Tibial nerve (tissue), 4 donors: ENCODE measurements at regions not wholly inside any gene's neighbourhood (a gene's known extent, or its start where the extent isn't known, plus 50 kb on each side); places are given as distances from the start of the nearest gene placed in this dataset.

Experiments used
- EP300 ChIP-seq, 2 donors: sonication (generic); formaldehyde crosslinking; IDR thresholded peaks; one replicate each; pipeline ENCODE4 v1.6.1; 2017; ENCODE audit warnings: antibody characterized with exemption in 2 of 2, mild to moderate bottlenecking in 1 of 2
- POLR2A ChIP-seq, 2 donors: fragments of 450-650 bp; IDR thresholded peaks; one replicate each; pipeline ENCODE4 v1.6.1; 2017; ENCODE audit warnings: antibody characterized with exemption in 2 of 2, mild to moderate bottlenecking in 2 of 2, moderate library complexity in 2 of 2
- TF ChIP-seq, protein P1 (sequence below), 5 experiments: fragments of 200-600 bp in 3 of 5; fragments of 450-650 bp in 2 of 5; sonication (generic) in 3 of 5; IDR thresholded peaks; one replicate each; pipeline ENCODE4 v1.5.1; 2016 to 2019; ENCODE audit warnings: antibody characterized with exemption in 5 of 5, mild to moderate bottlenecking in 3 of 5, moderate library complexity in 2 of 5

DNA sequence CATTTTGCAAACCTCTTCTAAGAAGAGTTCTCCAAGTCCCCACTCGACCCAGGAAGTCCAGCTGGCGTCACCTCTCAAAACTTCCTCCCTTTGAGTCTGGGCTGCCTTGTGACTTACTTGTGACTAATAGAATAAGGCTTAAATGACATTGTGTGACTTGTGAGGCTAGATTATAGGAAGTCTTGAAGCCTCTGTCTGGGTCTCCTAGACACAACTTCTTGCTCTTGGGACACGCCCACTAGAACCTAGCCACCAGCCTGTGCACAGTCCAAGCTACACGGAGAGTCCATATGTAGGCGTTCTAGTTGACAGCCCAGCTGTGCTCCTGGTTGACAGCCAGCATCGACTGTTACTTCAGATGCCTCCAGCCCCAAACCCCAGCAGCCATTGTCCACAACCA is 66.7 kb upstream of the TANC2 start:
- TF ChIP-seq, protein P1, sequence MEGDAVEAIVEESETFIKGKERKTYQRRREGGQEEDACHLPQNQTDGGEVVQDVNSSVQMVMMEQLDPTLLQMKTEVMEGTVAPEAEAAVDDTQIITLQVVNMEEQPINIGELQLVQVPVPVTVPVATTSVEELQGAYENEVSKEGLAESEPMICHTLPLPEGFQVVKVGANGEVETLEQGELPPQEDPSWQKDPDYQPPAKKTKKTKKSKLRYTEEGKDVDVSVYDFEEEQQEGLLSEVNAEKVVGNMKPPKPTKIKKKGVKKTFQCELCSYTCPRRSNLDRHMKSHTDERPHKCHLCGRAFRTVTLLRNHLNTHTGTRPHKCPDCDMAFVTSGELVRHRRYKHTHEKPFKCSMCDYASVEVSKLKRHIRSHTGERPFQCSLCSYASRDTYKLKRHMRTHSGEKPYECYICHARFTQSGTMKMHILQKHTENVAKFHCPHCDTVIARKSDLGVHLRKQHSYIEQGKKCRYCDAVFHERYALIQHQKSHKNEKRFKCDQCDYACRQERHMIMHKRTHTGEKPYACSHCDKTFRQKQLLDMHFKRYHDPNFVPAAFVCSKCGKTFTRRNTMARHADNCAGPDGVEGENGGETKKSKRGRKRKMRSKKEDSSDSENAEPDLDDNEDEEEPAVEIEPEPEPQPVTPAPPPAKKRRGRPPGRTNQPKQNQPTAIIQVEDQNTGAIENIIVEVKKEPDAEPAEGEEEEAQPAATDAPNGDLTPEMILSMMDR (IDR thresholded peaks at IDR 0.05): no peak
- TF ChIP-seq EP300 (IDR thresholded peaks at IDR 0.05): peak in 1 of 2 donors; percentile 60
- TF ChIP-seq POLR2A (IDR thresholded peaks at IDR 0.05): no peak
